GM21423 (cell line): ENCODE measurements at regions not wholly inside any gene's neighbourhood (a gene's known extent, or its start where the extent isn't known, plus 50 kb on each side); places are given as distances from the start of the nearest gene placed in this dataset.
A peak's percentile ranks its signal among the peaks of the same experiment; 100 is the strongest.

Experiments
- ATAC-seq: cut with Tn5 transposase; IDR thresholded peaks from one replicate; pipeline ENCODE4 v1.9.1; 2021; ENCODE audit warnings: mild to moderate bottlenecking, moderate library complexity; ENCODE audit not compliant: unreplicated experiment

DNA sequence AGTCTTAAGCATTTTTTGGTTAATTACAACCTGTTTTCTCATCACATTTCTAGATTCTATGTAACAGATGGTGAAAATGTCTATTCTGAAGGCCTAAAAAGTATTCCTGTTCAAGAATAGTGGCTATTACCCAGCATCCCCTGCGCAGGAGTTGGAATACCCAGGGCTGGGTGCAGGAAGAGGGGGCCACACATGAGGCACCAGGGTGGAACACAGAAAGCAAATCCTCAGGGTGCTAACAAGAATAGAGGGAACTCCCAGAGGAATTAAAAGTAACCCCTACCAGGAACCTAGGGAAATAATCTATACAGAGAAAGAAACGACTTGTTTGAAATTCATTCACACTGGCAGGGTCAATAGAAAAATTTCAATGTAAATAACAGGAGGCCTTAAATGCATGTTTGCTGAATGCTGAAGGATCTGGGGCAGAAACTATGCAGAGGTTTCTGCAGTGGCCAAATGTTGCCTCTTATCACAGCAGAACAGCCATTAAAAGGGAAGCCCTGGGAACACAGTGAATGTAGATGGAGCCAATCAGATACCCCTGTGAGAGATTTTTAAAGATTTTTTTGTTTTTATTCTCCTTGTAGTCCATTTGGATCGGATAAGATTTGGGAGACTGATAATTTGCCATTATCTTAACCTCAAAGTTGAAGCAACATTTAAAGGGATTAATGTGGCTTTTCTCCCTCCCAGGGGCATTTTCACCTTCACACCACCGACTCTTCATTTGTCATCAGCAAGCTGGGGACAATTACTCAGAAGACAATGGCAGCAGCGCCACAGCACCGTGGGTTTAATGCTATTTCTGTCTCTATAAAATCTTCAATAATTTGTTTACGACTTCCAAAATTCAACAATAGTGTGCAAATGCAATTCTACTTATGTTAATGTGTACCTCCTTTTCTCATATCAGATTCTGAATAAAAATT, 196.0 kb upstream of the PSMD7 start:
- no peak for ATAC-seq

DNA sequence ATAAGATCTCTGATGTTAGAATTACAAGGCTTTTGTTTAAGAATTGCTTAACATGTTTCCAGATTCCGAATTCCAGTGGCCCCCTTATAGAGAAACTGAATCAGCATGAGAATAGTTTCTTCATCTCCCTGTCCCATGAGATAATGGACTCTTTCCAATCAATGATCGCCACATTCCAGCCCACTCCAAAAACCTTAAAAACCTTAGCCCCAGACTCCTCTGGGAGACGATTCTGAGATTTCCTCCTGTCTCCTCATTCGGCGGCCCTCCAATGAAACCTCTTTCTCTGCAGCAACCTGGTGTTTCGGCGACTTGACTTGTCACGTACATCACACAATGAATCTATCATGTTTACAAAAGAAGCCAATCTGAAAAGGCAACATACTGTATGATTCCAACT, 197.1 kb upstream of the PSMD7 start:
- ATAC-seq: no peak

DNA sequence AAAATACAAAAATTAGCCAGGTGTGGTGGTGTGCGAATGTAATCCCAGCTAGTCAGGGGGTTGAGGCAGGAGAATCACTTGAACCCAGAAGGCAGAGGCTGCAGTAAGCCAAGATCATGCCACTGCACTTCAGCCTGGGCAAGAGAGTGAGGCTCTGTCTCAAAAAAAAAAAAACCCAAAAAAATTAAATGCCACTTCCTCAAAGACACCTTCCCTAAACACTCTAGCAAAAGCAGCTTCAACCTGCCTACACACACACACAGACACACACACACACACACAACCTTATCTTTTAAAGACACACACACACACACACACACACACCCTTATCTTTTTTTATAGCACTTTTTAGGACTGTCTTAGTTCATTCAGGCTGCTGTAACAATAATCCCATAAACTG, 201.7 kb upstream of the PSMD7 start:
- ATAC-seq: no peak

DNA sequence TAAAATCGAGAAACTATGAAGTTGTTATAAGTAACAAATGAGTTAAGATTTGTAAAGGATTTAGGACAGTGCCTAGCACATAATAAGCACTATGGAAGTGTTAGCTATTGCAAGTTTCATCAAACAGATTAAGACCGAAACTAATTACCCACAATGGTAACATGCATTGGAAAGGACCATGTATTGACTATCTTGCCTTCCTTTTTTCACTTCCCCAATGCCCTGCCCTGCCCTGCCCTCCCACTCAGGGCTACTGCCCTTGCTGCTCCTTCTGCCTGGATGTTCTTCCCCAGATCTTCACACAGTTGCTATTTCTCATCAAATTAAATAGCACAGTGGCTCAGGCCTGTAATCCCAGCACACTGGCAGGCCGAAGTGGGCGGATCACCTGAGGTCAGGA, 202.1 kb upstream of the PSMD7 start:
- no peak for ATAC-seq

DNA sequence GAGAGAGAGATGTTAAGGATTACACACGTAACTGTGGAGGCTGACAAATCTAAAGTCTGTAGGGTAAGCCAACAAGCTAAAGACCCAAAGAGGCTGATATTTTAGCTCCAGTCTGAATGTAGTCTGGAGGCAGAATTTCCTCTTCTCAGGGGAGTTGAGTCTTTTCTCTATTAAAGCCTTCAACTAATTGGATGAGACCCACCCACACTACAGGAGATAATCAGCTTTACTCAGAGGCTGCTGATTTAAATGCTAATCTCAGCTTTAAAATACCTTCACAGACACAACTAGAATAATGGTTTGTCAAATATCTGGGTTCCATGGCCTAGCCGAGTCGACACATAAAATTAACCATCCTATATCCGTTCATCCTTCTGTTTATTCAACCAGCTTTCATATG, 204.3 kb upstream of the PSMD7 start:
- no peak for ATAC-seq

DNA sequence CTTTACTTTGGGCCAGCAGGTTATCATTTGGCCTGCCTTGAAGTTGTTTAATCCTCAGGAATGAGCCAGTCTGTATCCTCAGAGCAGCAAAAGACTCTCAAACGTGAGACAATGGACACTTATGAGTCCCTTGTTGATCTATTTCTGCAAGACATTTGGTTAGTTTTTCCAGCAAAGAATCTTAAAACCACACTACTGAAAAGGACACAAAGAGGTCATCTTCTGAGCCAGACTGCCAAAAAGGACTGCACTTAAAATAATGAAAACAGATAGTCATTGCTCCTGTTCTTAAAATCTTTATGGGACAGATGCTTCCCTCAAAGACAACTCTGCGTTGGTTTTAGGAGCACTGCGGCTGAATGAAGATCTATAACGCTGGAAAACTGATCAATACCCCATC, 205.7 kb upstream of the PSMD7 start:
- no peak for ATAC-seq

DNA sequence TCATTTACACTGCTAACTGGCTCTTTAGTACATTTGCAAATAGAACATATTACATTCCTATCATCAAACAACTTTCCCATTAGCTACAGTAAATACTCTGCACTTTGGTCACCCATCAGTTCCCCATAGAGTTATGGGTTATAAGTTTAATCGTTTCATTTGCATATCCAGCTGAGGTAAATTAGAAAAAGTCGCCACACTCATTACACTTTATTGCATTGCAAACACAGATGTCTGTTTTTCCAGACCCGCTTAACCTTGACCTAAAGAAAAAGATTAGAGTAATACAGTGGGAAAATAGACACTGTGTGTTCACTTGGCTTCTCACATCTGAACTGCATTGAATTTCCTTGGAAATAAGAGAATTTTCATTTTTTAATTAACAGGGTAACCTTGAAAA, 213.1 kb upstream of the PSMD7 start:
- no peak for ATAC-seq

DNA sequence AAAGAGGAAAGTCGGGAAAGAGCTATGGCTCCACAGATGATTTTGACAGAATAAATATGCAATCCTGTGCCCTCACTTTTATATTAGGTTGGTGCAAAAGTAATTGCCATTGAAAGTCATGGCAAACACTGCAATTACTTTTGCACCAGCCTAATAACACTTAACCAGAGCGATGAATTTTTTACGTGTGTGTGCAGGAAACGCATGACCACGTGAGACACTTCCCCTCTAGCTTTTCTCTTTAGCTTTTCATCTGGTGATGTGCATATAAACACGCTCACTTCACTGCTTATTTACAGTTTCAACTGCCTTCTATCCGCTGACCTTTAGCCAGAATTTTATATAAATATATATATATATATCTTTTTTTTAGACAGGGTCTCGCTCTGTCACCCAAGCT, 216.3 kb upstream of the PSMD7 start:
- no peak for ATAC-seq

DNA sequence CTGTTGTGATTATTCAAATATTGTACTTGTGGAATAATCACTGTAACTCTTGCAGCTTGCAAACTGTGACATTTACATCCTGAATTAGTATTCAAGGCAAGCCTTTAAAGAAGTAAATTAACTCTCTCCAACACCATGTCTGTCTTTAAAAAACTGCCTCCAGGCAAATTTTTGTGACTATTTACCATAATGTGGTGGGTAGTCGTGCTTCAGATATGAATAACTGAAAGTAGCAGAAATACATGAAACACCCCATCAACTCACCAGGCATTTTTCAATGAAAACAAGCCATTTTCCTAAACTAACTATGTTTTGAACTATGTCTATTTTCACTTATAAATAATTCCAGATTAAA, 217.4 kb upstream of the PSMD7 start:
- no peak for ATAC-seq

DNA sequence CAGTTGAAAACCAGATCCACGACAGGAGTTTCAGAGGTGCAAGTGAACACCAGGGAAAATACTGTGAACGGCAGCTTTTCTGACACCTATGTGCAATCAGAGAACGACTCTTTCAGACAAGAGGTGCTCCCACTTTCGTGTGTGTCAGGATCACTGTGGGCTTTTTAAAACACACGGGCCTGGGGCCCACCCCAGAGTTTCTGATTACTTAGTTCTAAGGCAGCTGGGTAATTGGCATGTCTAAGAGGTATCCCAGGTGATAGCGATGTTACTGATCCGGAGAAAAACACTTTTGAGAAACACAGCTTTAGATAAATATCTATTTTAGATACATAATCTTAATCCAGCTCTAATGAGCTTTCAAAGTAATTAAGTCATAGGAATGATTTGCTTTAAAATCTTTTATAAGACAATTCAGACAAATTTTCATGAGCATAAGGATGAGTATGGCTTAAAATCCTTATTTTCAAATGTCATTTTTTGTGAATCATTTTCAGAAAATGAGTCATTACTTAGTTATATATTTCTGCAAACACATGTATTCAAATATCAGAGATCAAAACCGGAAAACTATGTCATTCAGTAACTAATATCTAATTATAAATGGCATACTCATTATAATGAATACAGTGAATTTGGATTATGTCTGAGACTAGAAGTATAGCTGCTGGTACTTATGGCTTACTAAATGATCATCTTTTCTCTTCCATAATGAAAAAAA, 217.9 kb upstream of the PSMD7 start:
- peak; percentile 67 for ATAC-seq

DNA sequence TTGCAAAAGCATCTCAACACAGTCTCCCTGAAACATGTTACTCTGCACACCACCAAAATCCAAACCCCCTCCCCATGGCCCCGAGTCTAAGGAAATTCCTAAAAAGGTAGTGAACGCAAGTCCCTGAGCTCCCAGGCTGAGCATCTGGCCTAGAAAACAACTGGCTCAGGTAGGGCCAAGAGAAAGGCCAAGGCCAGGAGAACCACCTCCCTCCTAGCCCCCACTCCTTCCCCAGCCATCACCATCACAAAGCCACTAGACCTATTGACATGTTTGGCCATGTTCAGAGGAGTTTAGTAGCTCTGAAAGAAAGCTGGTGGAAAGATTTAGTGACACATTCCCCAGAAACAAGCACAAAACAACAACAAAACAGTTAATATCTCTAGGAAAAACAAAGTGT, 220.0 kb upstream of the PSMD7 start:
- ATAC-seq: no peak

DNA sequence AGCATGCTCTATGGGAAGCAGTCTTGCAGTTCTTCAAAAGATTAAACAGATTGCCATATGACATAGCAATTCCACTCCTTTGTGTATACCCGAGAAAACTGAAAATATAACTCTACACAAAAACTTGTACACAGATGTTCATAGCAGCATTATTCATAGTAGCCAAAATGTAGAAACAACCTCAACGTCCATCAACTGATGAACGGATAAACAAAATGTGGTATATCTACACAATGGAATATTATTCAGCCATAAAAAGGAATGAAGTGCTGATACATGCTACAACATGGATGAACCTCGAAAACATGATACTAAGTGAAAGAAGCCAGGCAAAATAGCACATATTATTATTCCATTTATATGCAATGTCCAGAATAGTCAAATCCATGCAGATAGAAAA, 221.2 kb upstream of the PSMD7 start:
- no peak for ATAC-seq

DNA sequence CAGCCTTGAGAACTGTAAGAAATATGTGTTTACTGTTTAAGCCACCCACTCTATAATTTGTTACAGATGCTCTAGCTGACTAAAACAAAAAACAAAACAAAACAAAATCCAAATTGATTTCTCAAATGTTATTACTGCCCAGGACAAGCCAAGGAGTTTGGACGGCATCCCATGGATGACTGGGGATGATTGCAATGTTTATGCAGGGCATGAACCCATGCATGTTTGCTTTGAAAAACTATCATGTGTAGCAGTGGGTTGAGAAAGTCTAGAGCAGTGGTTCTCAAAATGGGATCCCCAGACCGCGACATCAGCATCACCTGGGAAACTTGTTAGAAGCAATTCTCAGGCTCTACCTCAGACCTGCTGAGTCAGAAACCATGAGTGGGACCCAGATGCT, 223.2 kb upstream of the PSMD7 start:
- ATAC-seq: no peak

DNA sequence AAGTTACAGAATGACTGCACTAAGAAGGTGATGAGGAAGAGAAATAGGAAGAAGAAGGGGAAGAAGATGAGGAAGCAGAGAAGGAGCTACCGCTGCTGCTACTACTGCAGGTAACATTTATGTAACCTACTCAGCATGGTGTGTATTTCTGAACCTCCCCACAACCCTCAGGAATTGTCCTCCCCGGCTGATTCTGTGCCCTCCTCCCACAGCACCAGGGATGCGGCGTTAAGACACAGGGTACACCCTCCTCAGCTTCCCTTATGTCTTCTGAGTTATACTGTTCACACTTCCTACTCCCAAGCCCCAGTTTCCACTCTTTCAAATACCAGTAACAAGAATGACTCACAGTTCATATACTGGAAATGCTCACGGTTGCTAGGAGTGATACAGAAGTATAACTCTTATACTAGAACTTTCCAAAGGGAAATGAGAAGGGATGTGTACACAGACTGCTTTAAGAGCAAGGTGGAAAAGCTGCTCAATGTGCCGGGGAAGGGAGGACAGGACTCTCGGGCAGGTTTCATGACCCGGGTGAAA, 224.5 kb upstream of the PSMD7 start:
- no peak for ATAC-seq

DNA sequence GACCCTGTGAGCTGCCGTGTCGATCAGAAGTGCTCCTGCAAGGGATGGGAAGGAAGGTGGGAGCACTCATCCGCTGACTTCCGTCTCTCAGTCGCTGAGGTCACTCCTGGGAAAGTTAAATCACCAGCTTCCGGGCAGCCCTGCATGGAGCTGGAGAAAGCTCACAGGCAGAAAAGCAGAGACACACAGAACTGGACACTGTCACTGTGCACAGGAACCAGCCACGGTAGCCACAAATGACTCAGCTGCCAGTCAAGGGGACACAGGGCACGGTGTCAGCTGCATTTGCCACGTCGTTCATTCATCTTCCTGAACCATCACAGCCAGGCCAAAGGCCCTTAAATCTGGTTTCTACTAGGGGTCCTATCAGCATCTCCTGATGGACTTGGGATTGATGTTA, 226.4 kb upstream of the PSMD7 start:
- no peak for ATAC-seq

DNA sequence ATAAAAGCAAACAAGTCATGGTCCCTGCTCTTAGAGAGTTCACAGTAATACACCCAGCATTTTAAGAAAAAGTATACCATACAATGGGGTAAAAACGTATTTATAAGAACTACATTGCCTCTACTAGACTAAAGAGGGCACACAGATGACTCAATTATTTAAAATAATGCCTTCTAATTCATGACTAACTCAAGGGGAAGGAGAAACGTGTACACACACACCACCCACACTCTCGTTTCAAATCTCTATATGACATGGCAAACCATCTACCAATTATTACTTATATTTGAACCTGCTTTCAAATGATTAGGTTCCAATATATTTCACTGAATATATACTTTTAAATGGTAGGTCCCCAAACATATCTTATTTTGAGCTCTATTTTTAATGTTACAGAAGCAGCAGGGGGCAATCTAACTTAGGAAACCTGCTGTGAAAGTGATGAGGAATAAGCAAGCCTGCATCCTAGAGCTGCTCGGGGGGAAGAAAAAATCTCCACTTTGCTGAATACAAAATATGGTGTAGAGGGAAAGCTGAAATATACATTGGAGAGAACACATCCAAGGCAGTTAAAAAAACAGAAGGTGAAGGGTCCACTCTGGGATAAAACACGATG, 232.4 kb upstream of the PSMD7 start:
- ATAC-seq: no peak

DNA sequence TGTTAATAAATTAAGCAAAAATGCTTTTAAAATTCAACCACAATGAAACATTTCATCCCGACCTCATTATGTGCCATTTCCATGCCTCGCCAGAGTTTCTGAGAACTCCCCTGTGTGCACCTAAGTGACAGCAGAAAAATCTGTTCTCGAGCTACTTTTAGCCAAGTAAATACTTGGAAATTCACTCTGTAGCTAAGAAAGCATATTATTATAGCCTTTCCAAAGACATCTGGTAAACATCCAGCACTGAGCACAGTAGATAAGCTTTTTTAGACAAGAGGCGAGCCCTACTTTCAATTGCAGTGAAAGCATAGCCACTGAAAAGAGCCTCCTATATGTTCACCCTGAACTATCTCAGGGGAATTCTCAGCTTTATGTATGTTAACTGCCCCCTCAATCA, 242.8 kb upstream of the PSMD7 start:
- ATAC-seq: no peak

DNA sequence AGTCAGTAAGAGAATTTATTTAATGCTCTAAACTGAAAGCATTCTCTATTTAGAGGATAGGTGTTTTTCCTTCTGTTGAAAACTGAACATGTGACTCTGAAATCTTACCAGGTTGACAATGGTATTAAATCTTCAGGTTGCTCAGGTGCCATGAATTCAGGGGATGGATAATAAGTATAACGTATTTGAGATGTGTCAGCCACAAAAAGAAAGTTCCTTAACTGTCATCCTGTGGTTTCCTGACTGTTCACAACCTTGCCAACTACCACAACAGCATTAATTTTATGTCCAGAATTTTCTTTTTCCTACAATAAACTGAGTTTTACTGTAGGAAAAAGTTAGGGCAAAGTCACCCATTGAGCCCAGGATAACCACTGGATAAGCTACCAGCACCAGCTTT, 243.3 kb upstream of the PSMD7 start:
- no peak for ATAC-seq

DNA sequence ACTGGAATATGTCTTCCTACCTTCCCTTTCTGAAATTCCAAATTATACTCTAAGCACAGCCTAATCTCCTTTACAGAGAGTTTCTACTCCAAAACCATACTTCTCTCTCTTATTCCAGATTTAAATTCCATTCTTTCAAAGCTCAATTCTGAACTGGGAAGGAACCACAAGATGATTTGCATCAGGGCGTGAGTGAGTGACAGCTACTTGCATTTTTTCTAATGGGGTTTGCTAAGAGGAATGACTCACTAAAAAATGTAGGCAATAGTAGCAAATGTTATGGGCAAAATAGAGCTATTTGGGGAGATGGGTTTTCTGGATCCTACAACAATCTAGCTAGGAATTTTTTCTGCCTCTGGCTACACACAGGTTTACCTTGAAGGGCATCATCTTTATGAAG, 244.6 kb upstream of the PSMD7 start:
- no peak for ATAC-seq

DNA sequence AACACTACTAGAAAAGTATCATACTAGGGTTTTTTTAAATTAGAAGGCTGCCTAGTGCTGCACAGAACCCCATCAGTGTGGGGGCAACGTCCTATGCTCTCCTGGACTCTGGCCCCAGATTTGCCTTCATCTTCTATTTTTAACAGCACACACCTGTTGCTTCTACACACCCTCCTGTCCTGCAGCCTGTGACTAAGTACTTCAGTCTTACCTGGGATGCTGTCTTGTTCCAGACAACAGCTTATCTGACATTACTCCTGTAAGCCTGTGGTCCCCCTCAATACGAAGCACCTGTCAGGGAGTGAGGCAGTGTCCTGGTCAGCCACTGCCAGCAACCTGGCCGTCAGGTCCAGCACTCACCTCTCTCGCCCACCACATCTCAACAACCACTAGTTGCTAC, 247.6 kb upstream of the PSMD7 start:
- no peak for ATAC-seq

DNA sequence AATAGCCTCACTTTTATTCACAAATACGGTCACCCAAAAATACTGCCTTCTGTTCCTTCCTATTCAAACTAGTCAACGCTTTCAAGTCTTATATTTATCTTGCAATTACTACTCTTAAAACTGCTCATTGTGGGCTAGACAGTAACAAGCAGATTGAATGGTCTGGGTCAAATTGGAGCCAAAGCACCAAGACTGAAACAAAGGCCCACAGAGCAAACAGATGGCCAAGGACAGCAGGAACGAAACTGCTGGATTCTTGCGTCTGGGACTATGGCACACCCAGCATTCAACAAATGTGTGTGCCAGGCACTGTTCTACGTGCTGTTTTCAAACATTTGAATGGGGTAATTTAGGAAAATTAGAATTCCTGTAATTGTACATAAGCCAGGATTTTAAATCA, 250.1 kb upstream of the PSMD7 start:
- ATAC-seq: no peak

DNA sequence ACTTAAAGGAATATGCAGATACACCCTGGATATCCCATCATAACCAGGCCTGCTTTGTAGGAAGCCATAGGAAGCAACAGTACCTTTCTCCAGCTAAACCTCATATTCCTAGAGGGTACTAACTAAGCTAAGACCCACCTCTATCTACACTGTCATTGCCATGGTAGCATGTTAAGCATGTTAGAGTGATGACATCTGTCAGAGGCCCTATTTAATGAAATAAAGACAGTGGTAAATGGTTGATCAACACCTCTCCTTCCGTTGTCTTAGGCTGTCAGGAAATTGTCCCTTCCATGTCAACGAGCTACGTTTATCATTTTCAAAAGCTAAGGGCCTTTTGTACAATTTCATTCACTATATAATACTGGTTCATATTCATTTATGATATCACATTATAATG, 251.1 kb upstream of the PSMD7 start:
- ATAC-seq: no peak
